Epithelial cell of esophagus (primary cell): ENCODE measurements at regions not wholly inside any gene's neighbourhood (a gene's known extent, or its start where the extent isn't known, plus 50 kb on each side); places are given as distances from the start of the nearest gene placed in this dataset.
"Not testable (repeated sequence)": the region's sequence is repeated elsewhere in the genome, so short reads cannot be mapped to it uniquely, and the experiment has no call there.

Experiments
- DNase-seq: peaks from one replicate; pipeline ENCODE4 v3.0.0; 2010; ENCODE audit warnings: low read depth
- H3K4me3 ChIP-seq: 2 replicates; pipeline ENCODE4 v1.5.1; 2011; ENCODE audit warnings: mild to moderate bottlenecking, low read length, control low read depth
- CTCF ChIP-seq: IDR thresholded peaks from 2 replicates; pipeline ENCODE4 v1.5.1; 2011; ENCODE audit warnings: low read depth, mild to moderate bottlenecking, low read length, control low read depth, inconsistent platforms; ENCODE audit not compliant: insufficient read depth; ENCODE audit errors: missing control alignments

GRCh38 chr12:76292891-76293290, 55.3 kb downstream of the BBS10 start:
- not testable (repeated sequence) for DNase-seq, H3K4me3 ChIP-seq

- not testable (repeated sequence) for H3K4me3 ChIP-seq
- peak; percentile 52 for DNase-seq
These were observed 55.9 kb downstream of the BBS10 start for GRCh38 chr12:76292305-76292704.

DNA sequence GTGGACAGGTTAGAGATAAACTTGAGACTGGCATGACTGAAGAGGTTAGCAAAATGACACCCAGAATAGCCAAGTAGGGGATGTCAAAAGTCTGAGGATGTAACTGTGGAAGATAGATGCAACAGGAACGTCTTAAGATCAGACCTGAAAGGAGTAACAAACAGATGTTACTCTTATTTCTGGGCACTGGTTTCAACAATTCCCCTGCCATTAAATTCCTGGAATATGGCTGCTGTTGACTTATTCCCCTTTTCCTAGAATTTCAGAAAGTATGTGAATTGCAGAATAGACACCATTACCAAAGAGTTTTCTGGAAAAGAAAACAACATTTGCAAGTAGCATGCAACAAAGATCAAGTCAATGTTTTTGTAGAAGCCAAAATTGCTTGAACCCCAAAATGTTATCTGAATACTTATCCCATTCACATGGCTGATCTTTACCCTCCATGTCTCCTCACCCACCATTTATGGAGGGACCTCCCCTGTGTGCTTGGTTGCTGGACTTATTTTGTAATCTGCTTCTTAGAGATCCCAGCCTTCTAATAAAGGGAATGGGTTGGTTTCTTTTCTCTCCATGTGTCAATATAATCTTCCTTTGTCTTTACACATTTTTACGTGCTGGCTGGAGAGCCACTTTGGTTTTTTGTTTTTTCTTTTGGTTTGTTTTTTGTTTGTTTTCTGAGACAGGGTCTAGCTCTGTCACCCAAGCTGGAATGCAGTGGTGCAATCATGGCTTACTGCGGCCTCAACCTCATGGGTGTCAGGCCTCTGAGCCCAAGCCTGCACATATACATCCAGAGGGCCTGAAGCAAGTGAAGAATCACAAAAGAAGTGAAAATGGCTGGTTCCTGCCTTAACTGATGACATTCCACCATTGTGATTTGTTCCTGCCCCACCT, 57.0 kb downstream of the BBS10 start:
- no peak for TF ChIP-seq CTCF

DNA sequence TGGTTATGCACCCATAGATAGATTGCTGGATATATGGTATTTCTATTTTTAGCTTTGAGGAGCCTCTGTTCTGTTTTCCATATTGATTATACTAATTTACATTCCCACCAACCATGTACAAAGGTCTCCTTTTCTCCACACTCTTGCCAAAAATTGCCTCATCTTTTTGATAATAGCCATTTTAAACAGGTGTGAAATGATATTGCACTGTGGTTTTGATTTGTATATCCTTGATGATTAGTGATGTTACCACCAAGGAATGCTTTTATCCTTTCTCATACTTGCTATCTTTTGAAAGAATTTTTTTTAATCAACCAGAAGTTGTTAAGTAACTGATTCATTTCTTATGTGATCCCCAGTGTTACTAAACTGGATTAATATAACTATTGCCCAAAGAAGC, 60.0 kb downstream of the BBS10 start:
- no peak for TF ChIP-seq CTCF
- peak; percentile 34 for DNase-seq
- no peak overlapping the region for H3K4me3 ChIP-seq

More for the DNA sequence above, 57.0 kb downstream of the BBS10 start:
- H3K4me3 ChIP-seq: no peak overlapping the region
- no peak for DNase-seq

- DNase-seq: peak; percentile 40
These were observed 63.1 kb downstream of the BBS10 start for GRCh38 chr12:76284816-76285750.

GRCh38 chr12:76282744-76283143, 65.5 kb downstream of the BBS10 start:
- TF ChIP-seq CTCF: no peak
- no peak for DNase-seq

More at GRCh38 chr12:76284816-76285750, 63.1 kb downstream of the BBS10 start:
- TF ChIP-seq CTCF: no peak
- H3K4me3 ChIP-seq: no peak overlapping the region

DNA sequence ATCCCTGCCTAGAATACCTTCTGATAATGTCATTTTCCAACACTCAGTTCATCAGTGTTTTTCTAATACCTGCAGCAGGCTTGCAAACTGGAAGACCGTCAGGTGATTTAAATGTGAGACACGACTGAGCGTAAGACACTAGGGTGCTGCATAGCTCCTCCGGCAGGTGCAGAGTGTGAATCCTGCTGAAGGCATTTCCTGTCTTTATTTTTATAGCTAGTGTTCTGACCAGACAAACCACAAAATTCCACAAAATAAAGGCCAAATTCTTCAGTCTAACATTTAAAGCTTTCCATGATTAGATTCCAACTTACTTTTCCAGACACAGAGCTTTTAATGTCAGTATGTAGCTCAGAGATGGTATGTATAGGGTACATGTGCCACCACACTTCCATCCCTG, 70.7 kb downstream of the BBS10 start:
- DNase-seq: peak; percentile 49
- TF ChIP-seq CTCF: no peak
- no peak overlapping the region for H3K4me3 ChIP-seq

More at GRCh38 chr12:76282744-76283143, 65.5 kb downstream of the BBS10 start:
- no peak overlapping the region for H3K4me3 ChIP-seq
